Heart left ventricle (tissue), 13 donors: ENCODE measurements at regions not wholly inside any gene's neighbourhood (a gene's known extent, or its start where the extent isn't known, plus 50 kb on each side); places are given as distances from the start of the nearest gene placed in this dataset.

Experiments
- POLR2A ChIP-seq, 2 donors: fragments of 450-650 bp; IDR thresholded peaks; one replicate each; pipeline ENCODE4 v1.6.1; 2017; ENCODE audit warnings: antibody characterized with exemption in 2 of 2, mild to moderate bottlenecking in 2 of 2, moderate library complexity in 2 of 2
- TF ChIP-seq, protein P1 (sequence below), 12 donors: fragments of 200-600 bp; sonication (generic) in 4 of 12; IDR thresholded peaks; one replicate each; pipeline versions ENCODE4 v1.5.0 to v1.8.0; 2018 to 2022; ENCODE audit warnings: antibody characterized with exemption in 12 of 12, mild to moderate bottlenecking in 5 of 12
- donor health status: ischemic (EF 13 %, LVEDD 7.1; RV severe dilation, severe dysfunction).
- donor health status: DM: no; HTN: yes; CAD: no.
- donor health status: DM: no; HTN: no; CAD: no.
- donor health status: ischemic (EF 25% LVEDD 6.9; RV normal size, moderate dysfunction).
- donor health status: ischemic (EF 25% LVEDD 5.7; RV mildly dilated, moderate dysfunction).
- donor health status: ischemic (EF 35%, LVEDD 5.7; RV mildly dilated, moderate dysfunction).
- donor health status: nonischemic (EF 11% LVEDD 7.7; RV severe dilation, severe dysfunction).
- donor health status: DM: yes; HTN: yes; CAD: no.
- donor health status: PGD.
- donor health status: ischemic (EF 29% LVEDD 5.4; RV normal size, mild dysfunction).
- donor health status: nonischemic (EF 23%, LVEDD 6.1; RV moderate dilation, normal function).

GRCh38 chr17:53270936-53271335, 551.8 kb upstream of the KIF2B start:
- TF ChIP-seq, protein P1, sequence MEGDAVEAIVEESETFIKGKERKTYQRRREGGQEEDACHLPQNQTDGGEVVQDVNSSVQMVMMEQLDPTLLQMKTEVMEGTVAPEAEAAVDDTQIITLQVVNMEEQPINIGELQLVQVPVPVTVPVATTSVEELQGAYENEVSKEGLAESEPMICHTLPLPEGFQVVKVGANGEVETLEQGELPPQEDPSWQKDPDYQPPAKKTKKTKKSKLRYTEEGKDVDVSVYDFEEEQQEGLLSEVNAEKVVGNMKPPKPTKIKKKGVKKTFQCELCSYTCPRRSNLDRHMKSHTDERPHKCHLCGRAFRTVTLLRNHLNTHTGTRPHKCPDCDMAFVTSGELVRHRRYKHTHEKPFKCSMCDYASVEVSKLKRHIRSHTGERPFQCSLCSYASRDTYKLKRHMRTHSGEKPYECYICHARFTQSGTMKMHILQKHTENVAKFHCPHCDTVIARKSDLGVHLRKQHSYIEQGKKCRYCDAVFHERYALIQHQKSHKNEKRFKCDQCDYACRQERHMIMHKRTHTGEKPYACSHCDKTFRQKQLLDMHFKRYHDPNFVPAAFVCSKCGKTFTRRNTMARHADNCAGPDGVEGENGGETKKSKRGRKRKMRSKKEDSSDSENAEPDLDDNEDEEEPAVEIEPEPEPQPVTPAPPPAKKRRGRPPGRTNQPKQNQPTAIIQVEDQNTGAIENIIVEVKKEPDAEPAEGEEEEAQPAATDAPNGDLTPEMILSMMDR (IDR thresholded peaks at IDR 0.05), result no peak
- TF ChIP-seq POLR2A (IDR thresholded peaks at IDR 0.05), result no peak
